K562 (cell line): ENCODE measurements at regions not wholly inside any gene's neighbourhood (a gene's known extent, or its start where the extent isn't known, plus 50 kb on each side); places are given as distances from the start of the nearest gene placed in this dataset.

ENCODE experiments used
- ARID3B ChIP-seq: fragments of 250-450 bp; sonication (Bioruptor Pico); IDR thresholded peaks from 2 replicates; pipeline ENCODE4 v1.4.0; 2020; ENCODE audit warnings: borderline replicate concordance
- ARID4B ChIP-seq: sonication (generic); formaldehyde crosslinking; IDR thresholded peaks from 2 replicates; pipeline ENCODE4 v1.8.0; 2022; ENCODE audit warnings: mild to moderate bottlenecking, missing genetic modification reagents
- CHD4 ChIP-seq: fragments of 200-600 bp; sonication (generic); IDR thresholded peaks from 3 replicates; pipeline ENCODE4 v1.6.1; 2012; ENCODE audit warnings: low read depth, mild to moderate bottlenecking, mixed read lengths, low read length, inconsistent platforms; ENCODE audit not compliant: insufficient read depth, insufficient replicate concordance, poor library complexity, severe bottlenecking
- CLOCK ChIP-seq: fragments of 250-450 bp; sonication (Bioruptor Pico); IDR thresholded peaks from 2 replicates; pipeline ENCODE4 v1.4.0; 2020; ENCODE audit warnings: mild to moderate bottlenecking, moderate library complexity, borderline replicate concordance
- JUND ChIP-seq, 2 experiments: IDR thresholded peaks; 2 replicates in 1 of 2; 3 replicates in 1 of 2; pipeline ENCODE4 v1.6.1; 2011; ENCODE audit warnings: borderline replicate concordance in 2 of 2, low read depth in 2 of 2, low read length in 2 of 2, improper control_type of control experiment in 1 of 2, missing biosample characterization in 1 of 2, missing genetic modification characterization in 1 of 2, missing genetic modification reagents in 1 of 2
- LCOR ChIP-seq: sonication (generic); formaldehyde crosslinking; IDR thresholded peaks from 2 replicates; pipeline ENCODE4 v1.8.0; 2022; ENCODE audit warnings: mild to moderate bottlenecking, missing genetic modification reagents
- NR2C1 ChIP-seq, 2 experiments: fragments of 450-650 bp; IDR thresholded peaks; 2 replicates each; pipeline ENCODE4 v1.6.1; 2017; ENCODE audit warnings: mild to moderate bottlenecking in 2 of 2, antibody characterized with exemption in 1 of 2, inconsistent platforms in 1 of 2, missing compliant biosample characterization in 1 of 2, missing genetic modification characterization in 1 of 2
- TAF9B ChIP-seq: fragments of 450-650 bp; IDR thresholded peaks from 2 replicates; pipeline ENCODE4 v1.6.1; 2018; ENCODE audit warnings: mild to moderate bottlenecking; ENCODE audit not compliant: partially characterized antibody
- TCF7L2 ChIP-seq: fragments of 150-350 bp; IDR thresholded peaks from 2 replicates; pipeline ENCODE4 v1.6.1; 2016; ENCODE audit warnings: low read depth, mild to moderate bottlenecking, low read length, moderate library complexity
- ZNF143 ChIP-seq: sonication (generic); formaldehyde crosslinking; IDR thresholded peaks from 2 replicates; pipeline ENCODE4 v1.9.0; 2022; ENCODE audit warnings: mild to moderate bottlenecking, missing genetic modification reagents

- no peak for TF ChIP-seq ARID4B (CRISPR knock-in tag)
- TF ChIP-seq ZNF143 (CRISPR knock-in tag) = no peak
- TF ChIP-seq CLOCK = no peak
- TF ChIP-seq TAF9B = no peak
- no peak for TF ChIP-seq NR2C1 (IDR thresholded peaks at IDR 0.05)
- TF ChIP-seq NR2C1 (tag; IDR thresholded peaks at IDR 0.05) = no peak
- no peak for TF ChIP-seq CHD4
- no peak for TF ChIP-seq TCF7L2
- no peak for TF ChIP-seq JUND (IDR thresholded peaks at IDR 0.05; ENCODE audit: borderline replicate concordance, low read depth, low read length)
- TF ChIP-seq JUND (tag; IDR thresholded peaks at IDR 0.05; ENCODE audit: borderline replicate concordance, low read depth, low read length) = no peak
- no peak for TF ChIP-seq ARID3B (CRISPR knock-in tag)
- no peak for TF ChIP-seq LCOR (CRISPR knock-in tag)
These were observed 321.9 kb upstream of the CDH5 start (continued) for GRCh38 chr16:66044556-66044955.
